SKM-1 (cell line): ENCODE measurements at regions not wholly inside any gene's neighbourhood (a gene's known extent, or its start where the extent isn't known, plus 50 kb on each side); places are given as distances from the start of the nearest gene placed in this dataset.
"Not testable (repeated sequence)": the region's sequence is repeated elsewhere in the genome, so short reads cannot be mapped to it uniquely, and the experiment has no call there.

ENCODE experiments used
- DNase-seq: peaks from one replicate; lab custom pipeline; 2025; ENCODE audit not compliant: unreplicated experiment; lab: John Stamatoyannopoulos, UW

- no peak for DNase-seq
These were observed 61.8 kb upstream of the ATP2B1 start for GRCh38 chr12:89770391-89770790.

GRCh38 chr12:89769483-89769818 is 60.8 kb upstream of the ATP2B1 start:
- DNase-seq: no peak

- peak; percentile 12 for DNase-seq
These were observed 60.2 kb upstream of the ATP2B1 start for GRCh38 chr12:89768586-89769482.

- no peak for DNase-seq
These were observed 57.6 kb upstream of the ATP2B1 start for GRCh38 chr12:89765959-89766824.

- not testable (repeated sequence) for DNase-seq
These were observed 55.5 kb upstream of the ATP2B1 start for GRCh38 chr12:89764164-89764563.

GRCh38 chr12:89762498-89763170 is 54.0 kb upstream of the ATP2B1 start:
- no peak for DNase-seq

- DNase-seq: no peak
These were observed 52.1 kb upstream of the ATP2B1 start for GRCh38 chr12:89760783-89761182.
